ENCODE measurements at regions not wholly inside any gene's neighbourhood (a gene's known extent, or its start where the extent isn't known, plus 50 kb on each side); places are given as distances from the start of the nearest gene placed in this dataset.

GRCh38 chr16:6066652-6067051 lies 969.1 kb upstream of the EEF2KMT start:
- H3K36me3 ChIP-seq (ENCODE audit: control insufficient read depth, insufficient read depth, low read length), result no peaks in the 10 kb centered on the region
- no peak overlapping the region for H3K27ac ChIP-seq (ENCODE audit: insufficient read depth, low read length, poor library complexity, severe bottlenecking)
- H3K4me3 ChIP-seq (ENCODE audit: insufficient read depth, low read depth, low read length, poor library complexity, severe bottlenecking), result no peak overlapping the region
- H3K27me3 ChIP-seq (replicated peaks; ENCODE audit: control insufficient read depth, insufficient read depth, low read length, poor library complexity, severe bottlenecking), result no peaks in the 10 kb centered on the region
- DNase-seq, result no peak
- H3K4me1 ChIP-seq (ENCODE audit: control insufficient read depth, insufficient read depth, low read length, poor library complexity, severe bottlenecking), result no peaks in the 10 kb centered on the region
- H3K9me3 ChIP-seq (ENCODE audit: control insufficient read depth, low read length), result no peaks in the 10 kb centered on the region

GRCh38 chr16:6063526-6063925 lies 965.9 kb upstream of the EEF2KMT start:
- Histone ChIP-seq H3K4me1 (ENCODE audit: control insufficient read depth, insufficient read depth, low read length, poor library complexity, severe bottlenecking) (no peaks in the 10 kb centered on the region), H3K9me3 (ENCODE audit: control insufficient read depth, low read length) (no peaks in the 10 kb centered on the region), H3K27ac (ENCODE audit: insufficient read depth, low read length, poor library complexity, severe bottlenecking) (no peak overlapping the region), H3K27me3 (replicated peaks; ENCODE audit: control insufficient read depth, insufficient read depth, low read length, poor library complexity, severe bottlenecking) (no peaks in the 10 kb centered on the region), H3K36me3 (ENCODE audit: control insufficient read depth, insufficient read depth, low read length) (no peaks in the 10 kb centered on the region), H3K4me3 (ENCODE audit: insufficient read depth, low read depth, low read length, poor library complexity, severe bottlenecking) (no peak overlapping the region)
- DNase-seq, result no peak

GRCh38 chr16:6059671-6060070 lies 962.1 kb upstream of the EEF2KMT start:
- H3K36me3 ChIP-seq (ENCODE audit: control insufficient read depth, insufficient read depth, low read length), result no peaks in the 10 kb centered on the region
- no peak for DNase-seq
- H3K9me3 ChIP-seq (ENCODE audit: control insufficient read depth, low read length), result no peaks in the 10 kb centered on the region
- H3K27ac ChIP-seq (ENCODE audit: insufficient read depth, low read length, poor library complexity, severe bottlenecking), result no peak overlapping the region
- H3K27me3 ChIP-seq (replicated peaks; ENCODE audit: control insufficient read depth, insufficient read depth, low read length, poor library complexity, severe bottlenecking), result no peaks in the 10 kb centered on the region
- H3K4me1 ChIP-seq (ENCODE audit: control insufficient read depth, insufficient read depth, low read length, poor library complexity, severe bottlenecking), result no peaks in the 10 kb centered on the region
- H3K4me3 ChIP-seq (ENCODE audit: insufficient read depth, low read depth, low read length, poor library complexity, severe bottlenecking), result no peak overlapping the region

- no peaks in the 10 kb centered on the region for H3K9me3 ChIP-seq (ENCODE audit: control insufficient read depth, low read length)
- no peak for DNase-seq
- H3K27me3 ChIP-seq (replicated peaks; ENCODE audit: control insufficient read depth, insufficient read depth, low read length, poor library complexity, severe bottlenecking), result no peaks in the 10 kb centered on the region
- H3K4me3 ChIP-seq (ENCODE audit: insufficient read depth, low read depth, low read length, poor library complexity, severe bottlenecking), result no peak overlapping the region
- no peak overlapping the region for H3K27ac ChIP-seq (ENCODE audit: insufficient read depth, low read length, poor library complexity, severe bottlenecking)
- no peaks in the 10 kb centered on the region for H3K36me3 ChIP-seq (ENCODE audit: control insufficient read depth, insufficient read depth, low read length)
- no peaks in the 10 kb centered on the region for H3K4me1 ChIP-seq (ENCODE audit: control insufficient read depth, insufficient read depth, low read length, poor library complexity, severe bottlenecking)
These were observed 960.2 kb upstream of the EEF2KMT start for GRCh38 chr16:6057821-6058220.

GRCh38 chr16:6048017-6048416 lies 950.4 kb upstream of the EEF2KMT start:
- Histone ChIP-seq H3K27ac (ENCODE audit: insufficient read depth, low read length, poor library complexity, severe bottlenecking) (no peak overlapping the region), H3K36me3 (ENCODE audit: control insufficient read depth, insufficient read depth, low read length) (no peaks in the 10 kb centered on the region), H3K4me1 (ENCODE audit: control insufficient read depth, insufficient read depth, low read length, poor library complexity, severe bottlenecking) (no peaks in the 10 kb centered on the region), H3K27me3 (replicated peaks; ENCODE audit: control insufficient read depth, insufficient read depth, low read length, poor library complexity, severe bottlenecking) (no peaks in the 10 kb centered on the region), H3K4me3 (ENCODE audit: insufficient read depth, low read depth, low read length, poor library complexity, severe bottlenecking) (no peak overlapping the region), H3K9me3 (ENCODE audit: control insufficient read depth, low read length) (no peaks in the 10 kb centered on the region)
- no peak for DNase-seq

GRCh38 chr16:6047325-6047724 lies 949.7 kb upstream of the EEF2KMT start:
- Histone ChIP-seq H3K4me3 (ENCODE audit: insufficient read depth, low read depth, low read length, poor library complexity, severe bottlenecking) (no peak overlapping the region), H3K27ac (ENCODE audit: insufficient read depth, low read length, poor library complexity, severe bottlenecking) (no peak overlapping the region), H3K36me3 (ENCODE audit: control insufficient read depth, insufficient read depth, low read length) (no peaks in the 10 kb centered on the region), H3K4me1 (ENCODE audit: control insufficient read depth, insufficient read depth, low read length, poor library complexity, severe bottlenecking) (no peaks in the 10 kb centered on the region), H3K9me3 (ENCODE audit: control insufficient read depth, low read length) (no peaks in the 10 kb centered on the region), H3K27me3 (replicated peaks; ENCODE audit: control insufficient read depth, insufficient read depth, low read length, poor library complexity, severe bottlenecking) (no peaks in the 10 kb centered on the region)
- DNase-seq, result no peak

GRCh38 chr16:6038941-6039645 lies 941.5 kb upstream of the EEF2KMT start:
- no peaks in the 10 kb centered on the region for H3K9me3 ChIP-seq (ENCODE audit: control insufficient read depth, low read length)
- no peaks in the 10 kb centered on the region for H3K4me1 ChIP-seq (ENCODE audit: control insufficient read depth, insufficient read depth, low read length, poor library complexity, severe bottlenecking)
- DNase-seq, result no peak
- H3K27me3 ChIP-seq (replicated peaks; ENCODE audit: control insufficient read depth, insufficient read depth, low read length, poor library complexity, severe bottlenecking), result no peaks in the 10 kb centered on the region
- H3K36me3 ChIP-seq (ENCODE audit: control insufficient read depth, insufficient read depth, low read length), result no peaks in the 10 kb centered on the region
- H3K4me3 ChIP-seq (ENCODE audit: insufficient read depth, low read depth, low read length, poor library complexity, severe bottlenecking), result no peak overlapping the region
- H3K27ac ChIP-seq (ENCODE audit: insufficient read depth, low read length, poor library complexity, severe bottlenecking), result no peak overlapping the region

- Histone ChIP-seq H3K36me3 (ENCODE audit: control insufficient read depth, insufficient read depth, low read length) (no peaks in the 10 kb centered on the region), H3K27me3 (replicated peaks; ENCODE audit: control insufficient read depth, insufficient read depth, low read length, poor library complexity, severe bottlenecking) (no peaks in the 10 kb centered on the region), H3K4me3 (ENCODE audit: insufficient read depth, low read depth, low read length, poor library complexity, severe bottlenecking) (no peak overlapping the region), H3K9me3 (ENCODE audit: control insufficient read depth, low read length) (no peaks in the 10 kb centered on the region), H3K27ac (ENCODE audit: insufficient read depth, low read length, poor library complexity, severe bottlenecking) (no peak overlapping the region), H3K4me1 (ENCODE audit: control insufficient read depth, insufficient read depth, low read length, poor library complexity, severe bottlenecking) (no peaks in the 10 kb centered on the region)
- no peak for DNase-seq
These were observed 937.6 kb upstream of the EEF2KMT start for GRCh38 chr16:6035161-6035560.

- Histone ChIP-seq H3K4me1 (ENCODE audit: control insufficient read depth, insufficient read depth, low read length, poor library complexity, severe bottlenecking) (no peaks in the 10 kb centered on the region), H3K27me3 (replicated peaks; ENCODE audit: control insufficient read depth, insufficient read depth, low read length, poor library complexity, severe bottlenecking) (no peaks in the 10 kb centered on the region), H3K4me3 (ENCODE audit: insufficient read depth, low read depth, low read length, poor library complexity, severe bottlenecking) (no peak overlapping the region), H3K9me3 (ENCODE audit: control insufficient read depth, low read length) (no peaks in the 10 kb centered on the region), H3K36me3 (ENCODE audit: control insufficient read depth, insufficient read depth, low read length) (no peaks in the 10 kb centered on the region), H3K27ac (ENCODE audit: insufficient read depth, low read length, poor library complexity, severe bottlenecking) (no peak overlapping the region)
- no peak for DNase-seq
These were observed 936.9 kb upstream of the EEF2KMT start for GRCh38 chr16:6034511-6034910.

GRCh38 chr16:6032438-6032837 lies 934.8 kb upstream of the EEF2KMT start:
- H3K9me3 ChIP-seq (ENCODE audit: control insufficient read depth, low read length), result no peaks in the 10 kb centered on the region
- H3K27me3 ChIP-seq (replicated peaks; ENCODE audit: control insufficient read depth, insufficient read depth, low read length, poor library complexity, severe bottlenecking), result no peaks in the 10 kb centered on the region
- no peak for DNase-seq
- H3K4me3 ChIP-seq (ENCODE audit: insufficient read depth, low read depth, low read length, poor library complexity, severe bottlenecking), result no peak overlapping the region
- no peaks in the 10 kb centered on the region for H3K4me1 ChIP-seq (ENCODE audit: control insufficient read depth, insufficient read depth, low read length, poor library complexity, severe bottlenecking)
- no peaks in the 10 kb centered on the region for H3K36me3 ChIP-seq (ENCODE audit: control insufficient read depth, insufficient read depth, low read length)
- H3K27ac ChIP-seq (ENCODE audit: insufficient read depth, low read length, poor library complexity, severe bottlenecking), result no peak overlapping the region

All from effector memory CD4-positive, alpha-beta T cell (primary cell).